Left renal pelvis (tissue), 4 donors: ENCODE measurements at regions not wholly inside any gene's neighbourhood (a gene's known extent, or its start where the extent isn't known, plus 50 kb on each side); places are given as distances from the start of the nearest gene placed in this dataset.
A peak's percentile ranks its signal among the peaks of the same experiment; 100 is the strongest.
"Not testable (repeated sequence)": the region's sequence is repeated elsewhere in the genome, so short reads cannot be mapped to it uniquely, and the experiment has no call there.

Source experiments
- DNase-seq, 4 donors: peaks; one replicate each; pipeline ENCODE4 v3.0.0-alpha.2; 2013; ENCODE audit warnings: low read depth in 4 of 4, low spot score in 3 of 4

GRCh38 chr5:67837225-67837624, 378.3 kb upstream of the PIK3R1 start:
- DNase-seq: not testable (repeated sequence)

GRCh38 chr5:67836496-67836895, 379.1 kb upstream of the PIK3R1 start:
- DNase-seq: not testable (repeated sequence)

- DNase-seq: no peak
Measured at GRCh38 chr5:67831048-67831447, 384.5 kb upstream of the PIK3R1 start.

- no peak for DNase-seq
Measured at GRCh38 chr5:67827541-67827940, 388.0 kb upstream of the PIK3R1 start.

- DNase-seq: no peak
Measured at GRCh38 chr5:67824852-67825251, 390.7 kb upstream of the PIK3R1 start.

GRCh38 chr5:67817652-67818051, 397.9 kb upstream of the PIK3R1 start:
- DNase-seq: no peak

- no peak for DNase-seq
Measured at GRCh38 chr5:67816456-67816855, 399.1 kb upstream of the PIK3R1 start.

- no peak for DNase-seq
Measured at GRCh38 chr5:67815455-67816391, 399.8 kb upstream of the PIK3R1 start.

- no peak for DNase-seq
Measured at GRCh38 chr5:67814569-67815311, 400.8 kb upstream of the PIK3R1 start.

GRCh38 chr5:67813877-67814539, 401.5 kb upstream of the PIK3R1 start:
- no peak for DNase-seq

- DNase-seq: peak in 2 of 4 donors; percentile 16 to 22
Measured at GRCh38 chr5:67809589-67809988, 406.0 kb upstream of the PIK3R1 start.

- no peak for DNase-seq
Measured at GRCh38 chr5:67808340-67808739, 407.2 kb upstream of the PIK3R1 start.

GRCh38 chr5:67807439-67807888, 408.1 kb upstream of the PIK3R1 start:
- no peak for DNase-seq

- DNase-seq: no peak
Measured at GRCh38 chr5:67806654-67807438, 408.7 kb upstream of the PIK3R1 start.

GRCh38 chr5:67805666-67806348, 409.7 kb upstream of the PIK3R1 start:
- DNase-seq: no peak

- DNase-seq: no peak
Measured at GRCh38 chr5:67802766-67803165, 412.8 kb upstream of the PIK3R1 start.

GRCh38 chr5:67799732-67800234, 415.8 kb upstream of the PIK3R1 start:
- no peak for DNase-seq

GRCh38 chr5:67798470-67798869, 417.1 kb upstream of the PIK3R1 start:
- not testable (repeated sequence) for DNase-seq

GRCh38 chr5:67795781-67796477, 419.6 kb upstream of the PIK3R1 start:
- no peak for DNase-seq
